DND-41 (cell line): ENCODE measurements at regions not wholly inside any gene's neighbourhood (a gene's known extent, or its start where the extent isn't known, plus 50 kb on each side); places are given as distances from the start of the nearest gene placed in this dataset.

ENCODE experiments used
- CTCF ChIP-seq: IDR thresholded peaks from 2 replicates; pipeline ENCODE4 v1.5.1; 2012; ENCODE audit warnings: borderline replicate concordance, low read length, moderate library complexity, mild to moderate bottlenecking; ENCODE audit not compliant: poor library complexity, severe bottlenecking; ENCODE audit errors: extremely low read depth
- EZH2 ChIP-seq: IDR thresholded peaks from 3 replicates; pipeline ENCODE4 v1.6.1; 2012; ENCODE audit warnings: borderline replicate concordance, low read depth, mild to moderate bottlenecking, moderate library complexity, low read length, inconsistent platforms; ENCODE audit not compliant: severe bottlenecking

DNA sequence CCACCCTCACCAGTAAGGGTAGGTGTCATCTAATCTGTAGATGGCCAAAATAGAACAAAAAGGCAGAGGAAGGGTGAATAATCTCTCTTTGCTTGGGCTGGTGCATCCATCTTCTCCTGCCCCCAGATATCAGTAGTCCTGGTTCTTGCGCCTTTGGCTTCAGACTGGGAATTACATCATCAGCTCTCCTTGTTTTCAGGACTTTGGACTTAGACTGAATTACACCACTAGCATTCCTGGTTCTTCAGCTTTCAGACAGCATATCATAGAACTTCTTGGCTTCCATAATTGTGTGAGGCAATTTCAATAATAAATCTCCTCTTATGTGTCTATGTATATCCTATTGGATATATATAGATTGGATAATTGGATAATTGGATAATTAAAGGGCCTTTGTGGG is 403.0 kb upstream of the USP24 start:
- TF ChIP-seq CTCF (no peak), EZH2 (no peak)
